GM18861 (cell line): ENCODE measurements at regions not wholly inside any gene's neighbourhood (a gene's known extent, or its start where the extent isn't known, plus 50 kb on each side); places are given as distances from the start of the nearest gene placed in this dataset.

ENCODE experiments used
- ATAC-seq: cut with Tn5 transposase; IDR thresholded peaks from one replicate; pipeline ENCODE4 v1.9.1; 2021; ENCODE audit not compliant: unreplicated experiment

GRCh38 chr14:83316356-83316755, 1782.7 kb upstream of the SEL1L start:
- ATAC-seq, result no peak

GRCh38 chr14:83320837-83321236, 1787.2 kb upstream of the SEL1L start:
- ATAC-seq, result no peak

- ATAC-seq, result no peak
Measured at GRCh38 chr14:83331513-83331912, 1797.9 kb upstream of the SEL1L start.

- ATAC-seq, result no peak
Measured at GRCh38 chr14:83342590-83342989, 1808.9 kb upstream of the SEL1L start.

GRCh38 chr14:83347874-83348273, 1814.2 kb upstream of the SEL1L start:
- no peak for ATAC-seq

- ATAC-seq, result no peak
Measured at GRCh38 chr14:83355609-83356008, 1822.0 kb upstream of the SEL1L start.

- no peak for ATAC-seq
Measured at GRCh38 chr14:83356080-83356479, 1822.4 kb upstream of the SEL1L start.

GRCh38 chr14:83372271-83372670, 1838.6 kb upstream of the SEL1L start:
- no peak for ATAC-seq

- no peak for ATAC-seq
Measured at GRCh38 chr14:83379436-83379835, 1845.8 kb upstream of the SEL1L start.

GRCh38 chr14:83384253-83384652, 1850.6 kb upstream of the SEL1L start:
- ATAC-seq, result no peak

- ATAC-seq, result no peak
Measured at GRCh38 chr14:83395321-83395720, 1861.7 kb upstream of the SEL1L start.

- no peak for ATAC-seq
Measured at GRCh38 chr14:83416476-83416875, 1882.8 kb upstream of the SEL1L start.

GRCh38 chr14:83419420-83419819, 1885.8 kb upstream of the SEL1L start:
- no peak for ATAC-seq

- no peak for ATAC-seq
Measured at GRCh38 chr14:83421711-83422110, 1888.1 kb upstream of the SEL1L start.

- ATAC-seq, result no peak
Measured at GRCh38 chr14:83425138-83425537, 1891.5 kb upstream of the SEL1L start.

- no peak for ATAC-seq
Measured at GRCh38 chr14:83425706-83426105, 1892.1 kb upstream of the SEL1L start.

- ATAC-seq, result no peak
Measured at GRCh38 chr14:83433618-83434017, 1900.0 kb upstream of the SEL1L start.

GRCh38 chr14:83441801-83442200, 1908.1 kb upstream of the SEL1L start:
- no peak for ATAC-seq

GRCh38 chr14:83455561-83455960, 1921.9 kb upstream of the SEL1L start:
- no peak for ATAC-seq

- no peak for ATAC-seq
Measured at GRCh38 chr14:83461521-83461920, 1927.9 kb upstream of the SEL1L start.

GRCh38 chr14:83462759-83463158, 1929.1 kb upstream of the SEL1L start:
- ATAC-seq, result no peak

GRCh38 chr14:83463500-83464098, 1929.9 kb upstream of the SEL1L start:
- ATAC-seq, result peak; percentile 74

- no peak for ATAC-seq
Measured at GRCh38 chr14:83467811-83468210, 1934.2 kb upstream of the SEL1L start.
